ENCODE measurements at regions not wholly inside any gene's neighbourhood (a gene's known extent, or its start where the extent isn't known, plus 50 kb on each side); places are given as distances from the start of the nearest gene placed in this dataset.

GRCh38 chr2:217138284-217138683 lies 278.4 kb upstream of the TNP1 start:
- ChIA-PET POLR2A (no interaction called here), CTCF (no interaction called here)
- no TSS peak for BruUV-seq (replicated peaks)
- Histone ChIP-seq H3K27me3 (ENCODE audit: control insufficient read depth, insufficient read depth, low read length) (no peaks in the 10 kb centered on the region), H3K4me3 (ENCODE audit: low read depth in 2 of 2, low read length in 2 of 2) (no peak overlapping the region), H3K4me1 (ENCODE audit: control insufficient read depth, insufficient read depth, low read length) (no peaks in the 10 kb centered on the region), H3K27ac (ENCODE audit: low read length) (no peak overlapping the region), H3K9me3 (ENCODE audit: control insufficient read depth, insufficient read depth, low read depth, low read length) (no peaks in the 10 kb centered on the region), H3K36me3 (ENCODE audit: control insufficient read depth, insufficient read depth, low read length) (no peaks in the 10 kb centered on the region)
- intact Hi-C loops (cut with micrococcal nuclease; ENCODE audit: unreplicated experiment): no loop called here
- TF ChIP-seq POLR2AphosphoS5 (IDR thresholded peaks at IDR 0.05; ENCODE audit: low read depth, low read length) (no peak), REST (IDR thresholded peaks at IDR 0.05; ENCODE audit: insufficient read depth in 1 of 2, low read depth in 2 of 2, low read length in 1 of 2) (no peak), SIN3A (IDR thresholded peaks at IDR 0.05; ENCODE audit: borderline replicate concordance, insufficient read depth, low read depth, low read length) (no peak)
- DNase-seq (ENCODE audit: low read depth, low spot score) (no peak), ATAC-seq (no peak)
- in situ Hi-C loops (cut with HindIII; ENCODE audit: low pct_unique_long_range_greater_than_20kb, low sequenced_read_pairs): no loop called here

- Histone ChIP-seq H3K9me3 (ENCODE audit: control insufficient read depth, insufficient read depth, low read depth, low read length) (no peaks in the 10 kb centered on the region), H3K36me3 (ENCODE audit: control insufficient read depth, insufficient read depth, low read length) (no peaks in the 10 kb centered on the region), H3K27me3 (ENCODE audit: control insufficient read depth, insufficient read depth, low read length) (no peaks in the 10 kb centered on the region), H3K27ac (ENCODE audit: low read length) (no peak overlapping the region), H3K4me1 (ENCODE audit: control insufficient read depth, insufficient read depth, low read length) (no peaks in the 10 kb centered on the region), H3K4me3 (ENCODE audit: low read depth in 2 of 2, low read length in 2 of 2) (no peak overlapping the region)
- ChIA-PET CTCF (no interaction called here), POLR2A (no interaction called here)
- ATAC-seq (no peak), DNase-seq (ENCODE audit: low read depth, low spot score) (no peak)
- intact Hi-C loops (cut with micrococcal nuclease; ENCODE audit: unreplicated experiment) (no loop called here), in situ Hi-C loops (cut with HindIII; ENCODE audit: low pct_unique_long_range_greater_than_20kb, low sequenced_read_pairs) (no loop called here)
- BruUV-seq (replicated peaks): no TSS peak
- TF ChIP-seq TCF7L2 (IDR thresholded peaks at IDR 0.05; ENCODE audit: low read depth, low read length) (no peak), REST (IDR thresholded peaks at IDR 0.05; ENCODE audit: insufficient read depth in 1 of 2, low read depth in 2 of 2, low read length in 1 of 2) (no peak), SIN3A (IDR thresholded peaks at IDR 0.05; ENCODE audit: borderline replicate concordance, insufficient read depth, low read depth, low read length) (no peak), CTCF (IDR thresholded peaks at IDR 0.05) (no peak), POLR2AphosphoS5 (IDR thresholded peaks at IDR 0.05; ENCODE audit: low read depth, low read length) (no peak)
These were observed 267.9 kb upstream of the TNP1 start for GRCh38 chr2:217127744-217128143.

Measured in Panc1 (cell line).